Prostate gland (tissue), 2 donors: ENCODE measurements at regions not wholly inside any gene's neighbourhood (a gene's known extent, or its start where the extent isn't known, plus 50 kb on each side); places are given as distances from the start of the nearest gene placed in this dataset.

Experiments used
- POLR2A ChIP-seq: fragments of 450-650 bp; IDR thresholded peaks from one replicate; pipeline ENCODE4 v1.6.1; 2016; ENCODE audit warnings: antibody characterized with exemption, mild to moderate bottlenecking
- POLR2AphosphoS5 ChIP-seq: sonication (generic); formaldehyde crosslinking; IDR thresholded peaks from one replicate; pipeline ENCODE4 v1.6.1; 2017; ENCODE audit warnings: antibody characterized with exemption
- TF ChIP-seq, protein P1 (sequence below), 4 experiments: fragments of 200-600 bp in 2 of 4; fragments of 450-650 bp in 2 of 4; sonication (generic) in 2 of 4; IDR thresholded peaks; 1 replicate in 3 of 4; 2 replicates in 1 of 4; pipeline ENCODE4 v1.5.1; 2016 to 2019; ENCODE audit warnings: antibody characterized with exemption in 4 of 4, mild to moderate bottlenecking in 2 of 4, moderate library complexity in 2 of 4

DNA sequence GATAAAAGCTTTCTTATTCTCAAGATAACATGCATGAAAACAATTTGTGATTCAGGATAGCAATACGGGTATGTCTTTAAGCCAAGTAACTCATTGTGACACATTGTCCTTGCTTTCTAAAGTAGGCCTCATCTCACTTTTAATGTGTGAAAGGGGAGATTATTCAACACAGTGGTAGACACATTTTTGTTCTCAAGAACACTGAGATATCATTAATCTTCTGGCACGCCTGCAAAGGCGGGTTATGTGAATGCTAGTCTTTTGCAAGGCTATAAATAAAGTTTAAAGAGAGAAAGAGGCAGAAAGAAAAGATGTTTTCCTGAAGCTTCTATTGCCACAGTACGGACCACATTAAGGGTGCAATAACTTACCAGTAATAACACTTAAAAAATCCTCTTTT lies 181.8 kb upstream of the MEF2C start:
- TF ChIP-seq, protein P1, sequence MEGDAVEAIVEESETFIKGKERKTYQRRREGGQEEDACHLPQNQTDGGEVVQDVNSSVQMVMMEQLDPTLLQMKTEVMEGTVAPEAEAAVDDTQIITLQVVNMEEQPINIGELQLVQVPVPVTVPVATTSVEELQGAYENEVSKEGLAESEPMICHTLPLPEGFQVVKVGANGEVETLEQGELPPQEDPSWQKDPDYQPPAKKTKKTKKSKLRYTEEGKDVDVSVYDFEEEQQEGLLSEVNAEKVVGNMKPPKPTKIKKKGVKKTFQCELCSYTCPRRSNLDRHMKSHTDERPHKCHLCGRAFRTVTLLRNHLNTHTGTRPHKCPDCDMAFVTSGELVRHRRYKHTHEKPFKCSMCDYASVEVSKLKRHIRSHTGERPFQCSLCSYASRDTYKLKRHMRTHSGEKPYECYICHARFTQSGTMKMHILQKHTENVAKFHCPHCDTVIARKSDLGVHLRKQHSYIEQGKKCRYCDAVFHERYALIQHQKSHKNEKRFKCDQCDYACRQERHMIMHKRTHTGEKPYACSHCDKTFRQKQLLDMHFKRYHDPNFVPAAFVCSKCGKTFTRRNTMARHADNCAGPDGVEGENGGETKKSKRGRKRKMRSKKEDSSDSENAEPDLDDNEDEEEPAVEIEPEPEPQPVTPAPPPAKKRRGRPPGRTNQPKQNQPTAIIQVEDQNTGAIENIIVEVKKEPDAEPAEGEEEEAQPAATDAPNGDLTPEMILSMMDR (IDR thresholded peaks at IDR 0.05) = no peak
- TF ChIP-seq POLR2AphosphoS5 = no peak
- no peak for TF ChIP-seq POLR2A
